ENCODE measurements at regions not wholly inside any gene's neighbourhood (a gene's known extent, or its start where the extent isn't known, plus 50 kb on each side); places are given as distances from the start of the nearest gene placed in this dataset.

DNA sequence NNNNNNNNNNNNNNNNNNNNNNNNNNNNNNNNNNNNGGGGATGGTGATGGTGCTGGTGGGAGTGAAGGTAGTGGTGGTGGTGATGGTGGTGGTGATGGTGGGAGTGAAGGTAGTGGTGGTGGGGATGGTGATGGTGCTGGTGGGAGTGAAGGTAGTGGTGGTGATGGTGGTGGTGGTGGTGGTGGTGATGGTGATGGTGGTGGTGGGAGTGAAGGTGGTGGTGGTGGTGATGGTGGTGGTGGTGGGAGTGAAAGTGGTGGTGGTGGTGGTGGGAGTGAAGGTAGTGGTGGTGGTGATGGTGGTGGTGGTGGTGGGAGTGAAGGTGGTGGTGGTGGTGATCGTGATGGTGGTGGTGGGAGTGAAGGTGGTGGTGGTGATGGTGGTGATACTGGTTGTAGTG lies 93.6 kb downstream of the CRYAA start:
- DNase-seq (ENCODE audit: low read depth): no peak
- TF ChIP-seq, protein P1, sequence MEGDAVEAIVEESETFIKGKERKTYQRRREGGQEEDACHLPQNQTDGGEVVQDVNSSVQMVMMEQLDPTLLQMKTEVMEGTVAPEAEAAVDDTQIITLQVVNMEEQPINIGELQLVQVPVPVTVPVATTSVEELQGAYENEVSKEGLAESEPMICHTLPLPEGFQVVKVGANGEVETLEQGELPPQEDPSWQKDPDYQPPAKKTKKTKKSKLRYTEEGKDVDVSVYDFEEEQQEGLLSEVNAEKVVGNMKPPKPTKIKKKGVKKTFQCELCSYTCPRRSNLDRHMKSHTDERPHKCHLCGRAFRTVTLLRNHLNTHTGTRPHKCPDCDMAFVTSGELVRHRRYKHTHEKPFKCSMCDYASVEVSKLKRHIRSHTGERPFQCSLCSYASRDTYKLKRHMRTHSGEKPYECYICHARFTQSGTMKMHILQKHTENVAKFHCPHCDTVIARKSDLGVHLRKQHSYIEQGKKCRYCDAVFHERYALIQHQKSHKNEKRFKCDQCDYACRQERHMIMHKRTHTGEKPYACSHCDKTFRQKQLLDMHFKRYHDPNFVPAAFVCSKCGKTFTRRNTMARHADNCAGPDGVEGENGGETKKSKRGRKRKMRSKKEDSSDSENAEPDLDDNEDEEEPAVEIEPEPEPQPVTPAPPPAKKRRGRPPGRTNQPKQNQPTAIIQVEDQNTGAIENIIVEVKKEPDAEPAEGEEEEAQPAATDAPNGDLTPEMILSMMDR (conservative IDR thresholded peaks at IDR 0.05; ENCODE audit: control insufficient read depth, insufficient read depth, low read depth, low read length): no peak

More for the DNA sequence above, 93.6 kb downstream of the CRYAA start:
- H3K4me3 ChIP-seq (ENCODE audit: control insufficient read depth, low read depth, low read length): no peak overlapping the region
